GM19468 (cell line): ENCODE measurements at regions not wholly inside any gene's neighbourhood (a gene's known extent, or its start where the extent isn't known, plus 50 kb on each side); places are given as distances from the start of the nearest gene placed in this dataset.

Experiments used
- ATAC-seq: cut with Tn5 transposase; IDR thresholded peaks from one replicate; pipeline ENCODE4 v1.9.1; 2021; ENCODE audit warnings: mild to moderate bottlenecking, moderate library complexity, moderate number of reproducible peaks; ENCODE audit not compliant: unreplicated experiment; ENCODE audit errors: extremely low read depth

GRCh38 chr2:117738991-117739839 lies 75.3 kb upstream of the DDX18 start:
- ATAC-seq, result no peak

GRCh38 chr2:117745537-117745936 lies 69.0 kb upstream of the DDX18 start:
- ATAC-seq, result no peak

GRCh38 chr2:117755768-117756167 lies 58.7 kb upstream of the DDX18 start:
- ATAC-seq, result no peak

GRCh38 chr2:117760916-117761315 lies 53.6 kb upstream of the DDX18 start:
- ATAC-seq, result no peak

- ATAC-seq, result no peak
Measured at GRCh38 chr2:117762454-117762853, 52.0 kb upstream of the DDX18 start.

GRCh38 chr2:117763804-117764203 lies 50.7 kb upstream of the DDX18 start:
- ATAC-seq, result no peak
